ENCODE measurements at regions not wholly inside any gene's neighbourhood (a gene's known extent, or its start where the extent isn't known, plus 50 kb on each side); places are given as distances from the start of the nearest gene placed in this dataset.

DNA sequence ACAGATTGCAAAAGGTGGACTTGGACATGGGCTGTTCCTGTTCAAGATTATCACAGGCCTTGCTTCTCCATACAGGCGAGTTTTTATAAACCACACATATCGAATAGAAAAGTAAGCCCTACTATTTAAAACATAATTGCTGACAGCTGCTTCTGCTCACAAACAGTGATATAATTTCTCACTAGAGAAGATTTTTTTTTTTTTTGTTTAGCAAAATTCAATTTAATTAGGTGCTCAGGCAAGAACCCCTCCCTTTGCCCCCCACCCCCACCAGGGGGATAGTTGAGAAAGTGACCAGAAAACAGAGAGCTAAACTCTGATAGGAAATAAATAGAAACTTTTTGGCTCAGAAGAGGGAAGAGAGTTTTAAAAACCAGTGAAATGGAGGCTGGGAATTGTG, 132.8 kb upstream of the CRY1 start:
- no peak for DNase-seq

DNA sequence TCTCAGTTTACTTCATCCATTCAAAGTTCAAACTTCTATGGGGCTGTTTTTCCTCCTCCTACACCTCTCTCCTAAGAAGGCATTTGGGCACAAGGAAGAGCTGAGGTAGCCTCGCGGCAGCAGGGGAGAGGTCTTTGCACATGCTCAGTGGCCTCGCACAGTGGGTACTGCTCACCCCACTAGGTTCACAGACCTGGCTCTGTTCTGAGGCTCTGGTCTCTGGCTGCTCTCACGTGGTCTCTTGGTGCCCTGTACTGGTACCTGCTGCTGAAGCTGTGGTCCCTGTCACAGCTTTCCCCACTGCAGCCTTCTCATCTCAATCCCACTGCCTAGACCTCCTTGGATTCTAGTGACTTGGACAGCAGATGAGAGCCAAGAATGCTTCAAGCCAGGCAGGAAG, 134.7 kb upstream of the CRY1 start:
- DNase-seq, result no peak

DNA sequence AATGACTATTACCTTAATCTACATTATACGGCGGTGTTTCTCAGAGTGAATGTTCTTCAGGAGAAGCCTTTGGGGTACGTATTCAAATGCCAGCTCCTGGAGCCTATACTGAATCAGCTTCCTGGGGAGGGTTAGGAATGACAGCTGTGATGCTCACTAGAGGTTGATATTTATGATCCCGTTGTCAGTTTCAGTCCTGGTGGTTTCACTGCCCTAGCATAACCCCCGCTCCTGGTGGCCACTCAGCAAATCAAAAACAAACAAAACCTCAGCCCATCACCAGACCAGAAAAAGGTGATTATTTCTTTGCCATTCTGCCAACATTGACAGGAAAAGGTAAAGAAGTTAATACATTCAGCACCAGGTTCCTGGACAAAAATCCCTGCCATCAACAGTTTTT, 136.5 kb upstream of the CRY1 start:
- no peak for DNase-seq

DNA sequence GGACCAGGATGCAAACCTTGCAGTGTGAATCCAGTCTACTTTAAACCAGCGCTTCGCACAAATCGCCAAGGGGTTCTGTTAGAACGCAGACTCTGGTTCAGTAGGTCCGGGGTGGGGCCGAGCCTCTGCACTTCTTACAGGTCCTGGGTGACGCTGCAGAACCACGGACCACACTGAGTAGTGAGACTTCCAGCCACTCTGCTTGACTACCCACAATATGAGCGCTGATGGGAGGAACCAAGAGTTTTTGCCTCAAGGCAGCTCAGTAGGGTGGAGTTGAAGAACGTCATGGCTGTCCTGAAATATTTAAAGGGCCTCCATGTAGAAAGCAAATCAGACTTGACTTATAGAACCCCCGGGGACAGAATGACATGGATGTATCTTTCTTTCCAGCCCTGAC, 138.0 kb upstream of the CRY1 start:
- DNase-seq, result no peak

DNA sequence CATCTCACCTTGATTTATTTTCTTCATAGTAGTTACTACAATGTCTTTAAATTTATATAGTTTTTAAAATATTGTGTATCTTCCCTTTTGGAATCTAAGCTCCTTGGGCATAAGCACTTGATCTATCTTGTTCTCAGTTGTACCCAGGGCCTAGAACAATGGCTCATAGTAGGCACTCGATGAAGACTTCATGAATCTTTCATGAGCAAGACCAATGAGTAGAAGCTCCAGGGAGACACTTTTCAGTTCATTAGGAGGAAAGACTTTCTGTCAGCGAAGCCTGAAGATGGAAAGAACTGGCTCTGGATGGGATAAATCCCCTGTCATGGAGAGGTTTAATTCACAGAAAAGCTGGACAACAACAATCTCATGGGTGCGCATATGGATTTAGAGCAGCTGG, 140.2 kb upstream of the CRY1 start:
- no peak for DNase-seq

DNA sequence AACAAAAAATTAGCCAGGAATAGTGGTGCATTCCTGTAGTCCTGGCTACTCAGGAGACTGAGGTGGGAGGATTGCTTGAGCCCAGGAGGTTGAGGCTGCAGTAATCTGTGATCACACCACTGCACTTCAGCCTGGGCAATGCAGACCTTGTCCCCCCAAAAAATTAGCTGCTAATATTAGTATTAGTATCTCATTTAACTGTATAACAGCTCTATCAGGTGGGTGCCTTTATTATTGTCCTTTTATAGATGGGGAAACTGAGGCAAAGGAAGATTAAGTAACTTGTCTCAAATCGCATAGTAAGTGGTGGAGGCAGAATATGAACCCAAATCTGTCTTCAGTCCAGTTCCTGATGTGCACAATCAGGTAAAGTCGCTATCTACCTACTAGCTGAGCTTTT, 142.3 kb upstream of the CRY1 start:
- no peak for DNase-seq

DNA sequence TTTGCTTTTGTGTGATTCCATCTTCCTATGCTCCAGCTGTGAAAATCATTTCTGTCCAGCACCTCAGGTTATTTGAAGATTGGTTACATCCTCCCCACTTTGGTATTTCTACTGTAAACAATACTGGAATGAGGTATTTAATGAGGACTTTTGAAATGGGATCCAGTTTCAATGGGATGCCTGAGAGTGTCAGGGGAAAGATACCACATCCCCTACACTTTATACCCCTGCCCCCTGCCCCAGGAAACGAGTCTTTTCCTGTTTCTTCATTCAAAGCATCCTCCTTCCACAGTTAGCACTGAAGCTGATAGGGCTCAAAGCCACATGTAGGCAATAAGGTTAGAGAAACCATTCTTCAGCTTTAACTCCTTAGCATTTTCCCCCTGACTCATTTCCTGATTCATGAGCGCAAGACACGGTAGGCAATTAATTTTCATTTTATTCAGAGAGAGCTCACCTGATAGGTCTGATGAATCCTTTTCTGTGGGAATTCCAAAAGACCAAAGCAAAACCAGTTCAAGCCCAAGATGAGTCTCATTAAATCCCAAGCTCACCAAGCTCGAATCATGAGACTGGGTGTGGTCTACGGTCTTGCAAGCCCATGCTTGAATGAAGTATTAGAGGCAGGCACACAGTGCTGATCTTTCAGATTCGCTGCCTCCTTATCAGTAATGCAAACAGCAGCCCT, 143.6 kb upstream of the CRY1 start:
- peak; percentile 5 for DNase-seq

DNA sequence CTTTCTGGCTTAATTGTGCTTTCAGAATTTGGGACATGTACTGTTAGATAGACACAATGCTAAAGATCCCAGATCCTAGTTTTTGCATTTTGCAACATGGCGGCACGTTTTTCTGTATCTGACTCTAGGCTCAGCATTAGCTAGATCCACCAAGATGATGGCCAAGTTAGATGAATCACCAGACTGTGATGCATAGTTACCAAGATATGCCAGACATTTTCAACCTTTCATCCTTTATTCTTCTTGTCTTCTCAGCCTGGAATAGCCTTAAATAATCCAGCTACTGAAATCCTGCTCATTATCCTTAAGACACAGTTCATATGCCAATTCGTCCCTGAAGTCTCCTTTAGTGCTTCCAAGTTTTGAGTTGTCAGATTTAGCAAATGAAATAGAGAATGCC, 144.9 kb upstream of the CRY1 start:
- DNase-seq, result no peak

DNA sequence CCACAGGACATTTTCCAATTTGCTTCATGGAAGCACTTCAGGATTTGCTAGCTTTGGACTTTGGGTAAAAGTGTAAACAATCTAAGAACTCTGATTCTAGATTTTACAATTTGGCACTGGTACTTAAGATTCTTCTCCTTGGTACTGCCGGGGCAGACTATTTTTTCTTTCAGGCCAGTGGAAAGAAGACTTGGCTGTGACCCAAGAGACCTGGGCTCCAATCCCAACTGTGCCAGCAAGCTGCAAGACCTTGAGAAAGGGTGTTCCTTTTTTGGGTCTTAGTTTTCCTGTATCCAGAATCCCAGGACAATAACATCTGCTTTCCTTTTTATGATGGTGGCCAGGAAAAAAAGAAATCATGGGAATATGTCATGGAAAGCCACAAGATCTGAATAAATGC, 148.1 kb upstream of the CRY1 start:
- no peak for DNase-seq

DNA sequence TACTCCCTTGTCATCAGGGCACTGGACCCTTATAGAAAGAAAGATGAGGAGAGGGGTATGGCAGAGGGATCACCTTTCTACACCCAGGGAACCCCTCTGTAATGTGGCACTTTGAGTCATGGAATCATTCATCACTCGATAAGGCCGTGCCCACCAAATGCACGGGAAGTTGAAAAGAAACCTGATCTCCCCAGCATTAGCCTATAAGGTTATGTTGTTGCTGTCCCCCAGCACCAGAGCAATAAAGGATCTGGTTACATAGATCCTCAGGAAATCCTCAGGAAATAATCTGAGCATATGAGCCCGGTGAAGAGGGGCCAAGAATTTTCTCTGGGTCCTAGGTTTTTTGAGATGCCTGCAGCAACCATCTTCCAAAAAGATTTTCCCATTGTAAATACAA, 148.8 kb upstream of the CRY1 start:
- DNase-seq, result no peak

DNA sequence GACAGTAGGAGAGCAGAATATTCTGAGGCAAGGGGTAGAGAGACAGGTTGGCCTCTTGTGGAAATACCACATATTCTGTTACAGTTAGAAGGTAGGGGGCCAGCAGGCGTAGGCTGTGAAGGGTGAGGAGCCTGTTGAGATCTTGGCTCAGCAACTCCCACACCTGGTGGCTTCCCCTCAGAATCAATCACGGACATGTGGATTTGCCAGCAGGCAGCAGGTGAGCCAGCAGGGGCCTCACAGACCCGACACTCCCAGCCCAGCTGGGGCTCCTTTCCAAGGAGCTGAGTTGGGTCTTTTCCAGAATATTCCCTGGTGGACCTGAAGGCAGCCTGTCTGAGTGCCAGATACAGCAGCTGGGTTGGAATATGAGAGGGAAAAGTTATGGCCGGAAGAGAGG, 150.0 kb upstream of the CRY1 start:
- DNase-seq, result no peak

DNA sequence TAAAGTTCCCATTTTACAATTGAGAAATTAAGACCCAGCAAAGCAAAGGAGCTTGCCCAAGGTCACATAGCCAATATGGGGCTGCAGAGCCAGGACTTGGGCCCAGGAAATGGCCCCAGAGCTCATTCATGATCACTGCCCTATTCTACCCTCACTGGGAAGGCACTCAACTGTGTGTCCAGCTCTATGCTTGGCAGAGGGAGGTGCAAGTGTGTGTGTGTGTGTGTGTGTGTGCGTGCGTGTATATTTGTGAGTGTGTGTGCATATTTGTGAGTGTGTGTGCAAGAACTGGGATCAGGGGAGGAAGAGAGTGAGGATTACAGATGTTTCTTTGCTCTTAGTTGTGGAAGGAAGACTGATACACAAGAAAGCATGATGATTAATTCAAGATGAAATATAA, 151.2 kb upstream of the CRY1 start:
- DNase-seq, result no peak

DNA sequence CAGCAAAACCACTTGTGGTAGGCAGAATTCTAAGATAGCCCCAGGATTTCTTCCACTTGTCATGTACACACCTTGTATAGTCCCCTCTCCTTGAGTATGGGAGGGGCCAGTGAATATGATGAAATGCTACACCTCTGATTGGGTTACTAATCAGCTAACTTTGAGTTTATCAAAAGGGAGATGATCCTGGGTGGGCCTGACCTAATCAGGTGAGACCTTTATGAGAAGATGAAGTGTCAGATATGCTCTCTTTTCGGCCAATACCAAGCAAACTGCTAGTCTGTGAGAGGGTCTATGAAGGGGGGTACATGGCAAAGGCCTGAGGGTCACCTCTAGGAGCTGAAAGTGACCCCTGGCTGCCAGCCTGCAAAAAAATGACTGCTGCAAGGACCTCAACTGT, 154.3 kb upstream of the CRY1 start:
- no peak for DNase-seq

DNA sequence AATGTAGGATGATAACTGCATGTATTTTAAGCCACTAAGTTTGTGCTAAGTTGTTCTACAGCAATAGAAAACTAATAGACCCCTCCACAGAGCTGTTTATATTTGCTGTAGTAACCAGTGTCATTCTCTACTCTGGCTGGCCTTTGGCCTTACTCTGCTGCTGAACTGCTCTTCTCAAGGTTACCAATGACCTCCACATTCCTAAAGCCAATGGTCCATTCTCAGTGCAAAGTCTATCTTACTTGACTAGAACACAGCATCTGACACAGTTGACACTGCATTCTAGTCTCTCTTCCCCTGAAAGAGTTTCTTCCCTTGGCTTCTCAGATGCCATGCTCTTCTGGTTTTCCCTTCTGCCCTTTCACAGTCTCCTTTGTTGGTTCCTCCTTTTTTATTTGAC, 154.8 kb upstream of the CRY1 start:
- DNase-seq, result no peak

DNA sequence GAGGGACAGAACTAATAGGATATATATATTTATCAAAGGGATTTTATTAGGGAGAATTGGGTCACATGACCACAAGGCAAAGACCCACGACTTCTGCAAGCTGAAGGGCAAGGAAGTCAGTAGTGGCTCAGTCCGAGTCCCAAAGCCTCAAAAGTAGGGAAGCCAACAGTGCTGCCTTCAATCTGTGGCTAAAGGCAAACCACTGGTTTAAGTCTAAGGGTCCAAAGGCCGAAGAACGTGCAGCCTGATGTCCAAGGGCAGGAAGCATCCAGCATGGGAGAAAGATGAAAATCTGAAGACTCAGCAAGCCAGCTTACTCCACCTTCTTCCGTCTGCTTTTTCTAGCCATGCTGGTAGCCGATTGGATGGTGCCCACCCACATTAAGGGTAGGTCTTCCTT, 157.9 kb upstream of the CRY1 start:
- DNase-seq, result no peak

DNA sequence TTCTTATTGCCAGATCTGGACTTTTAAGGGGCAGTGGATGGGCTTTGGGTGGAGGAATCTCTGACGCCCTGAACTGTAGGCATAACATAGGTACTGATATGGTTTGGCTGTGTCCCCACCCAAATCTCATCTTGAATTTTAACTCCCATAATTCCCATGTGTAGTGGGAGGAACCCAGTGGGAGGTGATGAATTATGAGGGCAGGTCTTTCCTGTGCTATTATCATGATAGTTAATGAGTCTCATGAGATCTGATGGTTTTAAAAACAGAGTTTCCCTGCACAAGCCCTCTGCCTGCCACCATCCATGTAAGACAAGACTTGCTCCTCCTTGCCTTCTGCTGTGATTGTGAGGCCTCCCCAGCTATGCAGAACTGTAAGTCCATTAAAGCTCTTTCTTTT, 160.0 kb upstream of the CRY1 start:
- DNase-seq, result no peak

DNA sequence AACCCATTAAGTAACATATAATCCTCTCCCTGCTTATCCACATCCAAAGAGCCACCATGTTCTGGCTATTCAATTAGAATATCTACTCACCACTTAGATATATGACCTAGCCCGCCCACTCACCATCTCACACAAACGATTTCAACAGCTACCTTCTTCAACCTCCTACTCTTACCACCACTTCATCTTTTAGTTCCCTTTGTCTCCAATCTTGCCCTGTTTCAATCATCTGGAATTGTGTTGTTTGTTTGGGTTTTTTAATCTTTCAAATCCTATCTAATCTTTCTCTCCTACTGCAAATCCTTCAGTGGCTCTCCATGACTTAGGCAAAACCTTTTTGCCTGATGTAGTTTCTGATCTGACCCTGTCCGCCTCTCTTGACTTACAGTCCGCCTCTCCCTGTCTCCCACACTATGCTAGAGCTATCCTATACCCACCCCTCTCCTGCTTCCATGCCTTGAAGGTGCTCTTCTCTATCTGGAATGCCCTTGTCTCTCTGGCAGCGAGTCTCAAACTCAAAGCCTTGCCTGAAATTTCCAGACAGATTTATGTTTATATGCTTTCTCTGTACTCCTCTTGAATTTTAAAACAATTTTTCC, 161.0 kb upstream of the CRY1 start:
- DNase-seq, result no peak

DNA sequence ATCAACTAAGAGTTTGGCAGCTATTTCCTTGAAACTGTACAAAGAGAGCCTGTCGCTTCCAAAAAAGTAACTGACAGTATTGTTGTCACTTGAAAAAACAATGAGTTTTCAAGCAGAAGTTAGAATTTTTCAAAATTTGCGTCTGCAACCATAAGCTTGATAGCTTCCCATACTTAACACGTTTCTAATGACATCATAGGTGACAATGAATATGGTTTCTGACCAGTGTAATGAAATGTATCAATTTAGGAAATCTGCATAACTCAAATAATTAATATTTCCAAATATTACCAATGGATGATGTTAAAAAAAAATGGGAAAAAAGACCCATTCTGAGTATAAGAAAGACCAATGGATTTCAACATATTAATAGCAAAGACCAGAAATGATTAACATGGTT, 165.4 kb upstream of the CRY1 start:
- DNase-seq, result no peak

DNA sequence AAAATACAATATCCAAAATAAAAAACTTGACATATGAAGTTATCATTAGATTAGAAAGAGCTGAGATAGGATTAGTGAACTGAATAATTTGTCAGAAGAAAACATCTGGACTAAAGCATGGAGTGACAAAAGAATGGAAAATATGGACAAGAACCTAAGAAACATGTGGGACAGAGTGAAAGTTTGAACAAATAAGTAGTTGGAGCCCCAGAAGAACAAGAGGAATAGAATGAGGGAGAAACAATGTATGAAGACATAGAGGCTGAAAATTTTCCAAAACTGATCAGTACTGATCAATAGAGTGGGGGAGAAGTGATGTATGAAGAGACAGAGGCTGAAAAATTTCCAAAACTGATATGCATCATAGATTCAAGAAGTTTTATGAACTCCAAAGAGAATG, 170.6 kb upstream of the CRY1 start:
- DNase-seq, result no peak

DNA sequence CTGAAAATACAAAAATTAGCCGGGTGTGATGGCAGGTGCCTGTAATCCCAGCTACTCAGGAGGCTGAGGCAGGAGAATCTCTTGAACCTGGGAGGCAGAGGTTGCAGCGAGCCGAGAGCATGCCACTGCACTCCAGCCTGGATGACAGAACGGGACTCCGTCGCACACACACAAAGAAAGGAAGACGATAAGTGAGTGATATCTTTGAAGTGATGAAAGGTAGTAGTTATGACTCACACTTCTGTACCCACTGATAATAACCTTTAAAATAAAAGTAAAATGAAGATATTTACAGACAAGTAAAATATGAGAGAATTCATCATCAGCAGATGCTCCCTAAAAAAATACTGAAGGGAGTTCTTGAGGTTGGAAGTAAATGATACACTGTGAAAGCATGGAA, 171.3 kb upstream of the CRY1 start:
- DNase-seq, result no peak

DNA sequence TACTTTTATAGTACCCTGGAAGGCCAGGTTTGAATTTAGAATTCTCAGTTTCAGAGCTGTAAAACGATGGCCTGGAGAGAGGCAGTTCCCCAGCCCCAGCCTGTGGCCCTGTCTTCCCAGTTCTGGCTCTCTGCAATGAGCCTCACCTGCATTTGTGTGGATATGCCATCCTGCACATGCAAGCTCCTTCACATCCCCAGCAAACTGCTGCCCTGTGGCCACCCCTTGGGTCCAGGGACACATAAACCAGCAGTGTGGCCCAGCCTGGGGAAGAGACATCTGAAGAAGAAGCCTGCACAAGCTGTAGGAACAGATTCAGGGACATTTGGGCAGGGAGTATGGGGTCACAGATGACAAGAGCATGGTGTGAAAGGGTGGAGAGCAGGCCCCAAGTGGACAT, 174.3 kb upstream of the CRY1 start:
- DNase-seq, result no peak

DNA sequence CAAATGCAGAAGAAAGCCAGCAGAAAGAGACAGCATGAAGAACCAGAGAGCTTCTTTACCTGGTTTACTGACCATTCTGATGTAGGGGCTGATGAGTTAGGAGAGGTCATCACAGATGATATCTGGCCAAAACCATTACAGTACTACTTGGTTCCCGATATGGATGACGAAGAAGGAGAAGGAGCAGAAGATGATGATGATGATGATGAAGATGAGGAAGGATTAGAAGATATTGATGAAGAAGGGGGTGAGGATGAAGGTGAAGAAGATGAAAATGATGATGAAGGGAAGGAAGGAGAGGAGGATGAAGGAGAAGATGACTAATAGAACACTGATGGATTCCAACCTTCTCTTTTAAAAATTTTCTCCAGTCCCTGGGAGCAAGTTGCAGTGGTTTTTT, 178.2 kb upstream of the CRY1 start:
- no peak for DNase-seq

DNA sequence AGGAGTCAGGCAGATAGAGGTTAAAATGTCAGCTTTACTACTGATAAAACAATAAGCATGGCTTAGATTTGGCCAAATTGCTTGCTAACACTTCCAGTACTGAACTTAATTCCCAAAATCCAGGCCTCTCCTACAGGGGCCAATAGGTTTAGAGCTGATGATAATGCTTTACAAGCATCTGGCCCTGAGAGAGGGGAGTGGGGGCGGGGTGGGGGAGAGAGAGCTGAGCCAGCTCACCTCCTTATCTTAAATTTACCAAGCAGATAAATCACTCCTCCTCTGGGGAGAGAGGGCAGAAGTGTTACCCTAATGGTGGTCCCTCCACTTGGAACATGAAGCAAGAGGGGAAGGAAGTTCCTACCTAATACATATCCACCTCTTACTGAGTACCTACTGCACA, 182.2 kb upstream of the CRY1 start:
- DNase-seq, result no peak

DNA sequence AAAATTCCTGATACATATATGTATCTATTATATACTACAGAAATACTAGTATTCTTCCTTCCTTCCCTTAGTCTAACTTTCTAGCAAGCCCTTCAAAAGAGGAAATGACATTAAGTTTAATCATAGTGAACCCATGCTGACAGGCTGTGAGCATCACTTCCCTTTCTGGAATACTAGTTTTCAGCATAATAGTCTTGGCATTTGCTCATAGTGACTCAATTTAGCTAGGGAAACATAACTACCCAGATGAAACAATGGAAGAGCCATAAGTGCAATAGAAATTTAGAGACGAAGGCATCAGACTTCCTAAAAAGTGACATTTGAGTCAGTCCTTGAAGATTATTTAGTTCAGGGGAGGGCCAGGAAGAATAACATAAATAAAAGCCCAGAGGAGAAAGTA, 184.5 kb upstream of the CRY1 start:
- DNase-seq, result peak; percentile 13

DNA sequence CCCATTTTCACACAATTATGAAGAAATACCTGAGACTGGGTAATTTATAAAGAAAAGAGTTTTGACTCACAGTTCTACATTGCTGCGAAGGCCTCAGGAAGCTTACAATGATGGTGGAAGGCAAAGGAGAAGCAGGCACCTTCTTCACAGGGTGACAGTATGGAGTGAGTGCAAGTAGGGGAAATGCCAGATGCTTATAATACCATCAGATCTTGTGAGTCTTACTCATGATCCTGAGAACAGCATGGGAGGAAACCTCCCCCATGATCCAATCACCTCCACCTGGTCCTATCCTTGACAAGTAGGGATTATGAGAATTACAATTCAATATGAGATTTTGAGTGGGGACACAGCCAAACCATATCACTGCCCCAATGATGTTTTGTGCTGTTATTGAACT, 189.3 kb upstream of the CRY1 start:
- DNase-seq, result no peak

DNA sequence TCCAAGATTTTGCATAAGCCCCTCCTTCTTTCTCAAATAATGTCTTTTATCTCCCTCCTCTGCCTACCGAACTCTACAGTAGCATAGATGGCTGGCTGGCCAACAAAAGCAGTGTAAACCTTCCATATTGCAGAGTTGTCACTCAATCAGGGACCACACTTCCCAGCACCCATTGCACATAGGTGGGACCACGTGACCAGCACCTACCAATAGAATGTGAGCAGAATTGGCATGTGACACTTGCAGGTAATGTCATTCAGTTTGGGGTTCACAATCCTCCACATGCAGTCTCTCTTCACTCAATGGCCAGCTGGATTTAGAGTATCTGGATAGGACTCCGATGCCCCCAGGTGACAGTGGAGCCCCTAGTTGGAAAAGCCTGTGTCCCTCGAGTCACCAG, 190.3 kb upstream of the CRY1 start:
- no peak for DNase-seq
